Fibroblast of lung (primary cell): ENCODE measurements at regions not wholly inside any gene's neighbourhood (a gene's known extent, or its start where the extent isn't known, plus 50 kb on each side); places are given as distances from the start of the nearest gene placed in this dataset.

Source experiments
- CTCF ChIP-seq, 2 donors: IDR thresholded peaks in 1 of 2; conservative IDR thresholded peaks in 1 of 2; 1 replicate in 1 of 2; 2 replicates in 1 of 2; pipeline ENCODE4 v1.5.1; 2011 to 2012; ENCODE audit warnings: low read length in 2 of 2, control low read depth in 1 of 2, inconsistent platforms in 1 of 2, low read depth in 1 of 2, mild to moderate bottlenecking in 1 of 2
- EZH2 ChIP-seq: IDR thresholded peaks from 2 replicates; pipeline ENCODE4 v1.5.1; 2012; ENCODE audit warnings: low read length, control low read depth, mild to moderate bottlenecking; ENCODE audit errors: missing control alignments

- TF ChIP-seq CTCF (conservative IDR thresholded peaks at IDR 0.05 in 1 of 2, IDR thresholded peaks at IDR 0.05 in 1 of 2; ENCODE audit: low read depth in 1 of 2, low read length in 2 of 2), result no peak
- no peak for TF ChIP-seq EZH2
Measured at GRCh38 chr1:83627045-83627444, 371.9 kb downstream of the TTLL7 start.
